K562 (cell line): ENCODE measurements at regions not wholly inside any gene's neighbourhood (a gene's known extent, or its start where the extent isn't known, plus 50 kb on each side); places are given as distances from the start of the nearest gene placed in this dataset.

Source experiments
- ATAC-seq: fragments of 200-7000 bp; cut with Tn5 transposase; 3 replicates; pipeline ENCODE4 v1.9.1; 2020; ENCODE audit warnings: moderate library complexity
- BruUV-seq: library from RNA; stranded (reverse); fragments of 400-500 nt; replicated peaks from 2 replicates; lab custom pipeline; 2021; lab: Mats Ljungman, UMichigan
- CTCF ChIA-PET: fragments of 300-600 bp; formaldehyde crosslinking; extraction: SDS; loops from one replicate; lab custom pipeline; 2021; ENCODE audit warnings: low intra/inter-chr PET ratio; lab: Yijun Ruan, JAX
- POLR2A ChIA-PET: fragments of 300-600, 350-650 bp; sonication (Branson Sonifier 250); formaldehyde crosslinking; extraction: SDS; loops from one replicate; lab custom pipeline; 2021; ENCODE audit warnings: antibody characterized with exemption, inconsistent platforms; lab: Yijun Ruan, JAX
- DNase-seq, 4 experiments: peaks; one replicate each; pipeline versions ENCODE4 v3.0.0 to v3.0.0-alpha.2; 2011 to 2018; ENCODE audit warnings: low spot score in 3 of 4, mixed read lengths in 3 of 4; ENCODE audit errors: extremely low read depth in 1 of 4
- FAIRE-seq: peaks from 2 replicates; lab custom pipeline; 2011; peaks lifted over from hg19 to GRCh38; lab: Jason Lieb, UNC
- H2AFZ ChIP-seq: 2 replicates; pipeline ENCODE4 v1.6.0; 2011; ENCODE audit warnings: low read depth, low read length, control low read depth, inconsistent platforms
- H3K27ac ChIP-seq: fragments of 200-600 bp; 3 replicates; pipeline ENCODE4 v1.8.0; 2011; ENCODE audit warnings: low read depth, mild to moderate bottlenecking, control low read depth, inconsistent platforms, low read length, moderate library complexity, mixed read lengths; ENCODE audit errors: extremely low read depth
- H3K27me3 ChIP-seq, 2 experiments: fragments of 300-600 bp in 1 of 2; 2 replicates in 1 of 2; 3 replicates in 1 of 2; pipeline versions ENCODE4 v1.6.0 to v1.8.0; 2011; ENCODE audit warnings: inconsistent platforms in 2 of 2, low read length in 2 of 2, mild to moderate bottlenecking in 1 of 2, mixed read lengths in 1 of 2, moderate library complexity in 1 of 2; ENCODE audit not compliant: control insufficient read depth in 2 of 2, insufficient read depth in 2 of 2
- H3K36me3 ChIP-seq: fragments of 300-600 bp; 3 replicates; pipeline ENCODE4 v1.8.0; 2011; ENCODE audit warnings: mild to moderate bottlenecking, low read length, inconsistent platforms; ENCODE audit not compliant: control insufficient read depth, insufficient read depth
- H3K4me1 ChIP-seq, 2 experiments: fragments of 200-600 bp in 1 of 2; replicated peaks in 1 of 2; 2 replicates in 1 of 2; 3 replicates in 1 of 2; pipeline versions ENCODE4 v1.5.1 to v1.8.0; 2011; ENCODE audit warnings: inconsistent platforms in 2 of 2, low read length in 2 of 2, mild to moderate bottlenecking in 1 of 2, mixed read lengths in 1 of 2, moderate library complexity in 1 of 2; ENCODE audit not compliant: control insufficient read depth in 2 of 2, insufficient read depth in 2 of 2
- H3K4me2 ChIP-seq: 2 replicates; pipeline ENCODE4 v1.6.1; 2011; ENCODE audit warnings: low read length, control low read depth, inconsistent platforms, mixed read lengths; ENCODE audit not compliant: insufficient read depth
- H3K4me3 ChIP-seq: fragments of 200-600 bp; sonication (generic), shearing (Covaris generic); 2 replicates; pipeline ENCODE4 v1.5.1; 2016; ENCODE audit warnings: control low read depth, inconsistent platforms
- H3K79me2 ChIP-seq: fragments of 200-600 bp; 3 replicates; pipeline ENCODE4 v1.8.0; 2011; ENCODE audit warnings: low read length, inconsistent platforms; ENCODE audit not compliant: control insufficient read depth, insufficient read depth
- H3K9ac ChIP-seq, 2 experiments: 2 replicates each; pipeline versions ENCODE4 v1.6.0 to v1.6.1; 2011; ENCODE audit warnings: low read depth in 2 of 2, low read length in 2 of 2, control low read depth in 1 of 2, inconsistent platforms in 1 of 2, mild to moderate bottlenecking in 1 of 2, mixed read lengths in 1 of 2; ENCODE audit not compliant: insufficient read depth in 1 of 2
- H3K9me1 ChIP-seq: one replicate; pipeline ENCODE4 v1.6.0; 2011; ENCODE audit warnings: inconsistent platforms, mild to moderate bottlenecking, low read length, moderate library complexity; ENCODE audit not compliant: control insufficient read depth, insufficient read depth
- H3K9me3 ChIP-seq: replicated peaks from 2 replicates; pipeline ENCODE4 v1.5.1; 2011; ENCODE audit warnings: low read depth, low read length, inconsistent platforms; ENCODE audit not compliant: control insufficient read depth, insufficient read depth
- H4K20me1 ChIP-seq: replicated peaks from 2 replicates; pipeline ENCODE4 v1.6.1; 2011; ENCODE audit warnings: low read length, inconsistent platforms, mixed read lengths; ENCODE audit not compliant: control insufficient read depth, insufficient read depth
- ADNP ChIP-seq: fragments of 200-800 bp; sonication (Bioruptor generic); IDR thresholded peaks from 2 replicates; pipeline ENCODE4 v1.6.1; 2016; ENCODE audit warnings: missing genetic modification characterization, missing compliant biosample characterization
- CBX3 ChIP-seq, 2 experiments: IDR thresholded peaks; 1 replicate in 1 of 2; 2 replicates in 1 of 2; pipeline ENCODE4 v1.6.1; 2012; ENCODE audit warnings: inconsistent platforms in 2 of 2, low read length in 2 of 2, borderline replicate concordance in 1 of 2, control low read depth in 1 of 2
- RNF2 ChIP-seq: sonication (generic); IDR thresholded peaks from 2 replicates; pipeline ENCODE4 v1.6.1; 2016
- SMARCB1 ChIP-seq: IDR thresholded peaks from 2 replicates; pipeline ENCODE4 v1.6.1; 2011; ENCODE audit warnings: improper control_type of control experiment, low read depth; ENCODE audit not compliant: insufficient read length
- TRIM24 ChIP-seq, 2 experiments: fragments of 450-650 bp; IDR thresholded peaks; 2 replicates each; pipeline ENCODE4 v1.6.1; 2016
- ZNF311 ChIP-seq: fragments of 250-450 bp; sonication (Bioruptor Pico); IDR thresholded peaks from 2 replicates; pipeline ENCODE4 v1.4.0; 2020; ENCODE audit warnings: mild to moderate bottlenecking, moderate library complexity
- ZNF507 ChIP-seq: conservative IDR thresholded peaks from 2 replicates; pipeline ENCODE4 v1.6.1; 2017; ENCODE audit warnings: missing genetic modification characterization, missing compliant biosample characterization
- WGBS: fragments of 100-300 bp; shearing (Covaris generic); methylation state at CpG from one replicate; pipeline ENCODE4 v1.1.6; 2016; ENCODE audit warnings: low coverage, mixed read lengths; ENCODE audit not compliant: insufficient coverage; ENCODE audit errors: missing lambda C conversion rate; 5-methylcytosine and 5-hydroxymethylcytosine counted together
- in situ Hi-C: fragments of 300-500 bp; cut with MboI; formaldehyde crosslinking; loops from 4 replicates; pipeline ENCODE4 v1.15.0; 2018; ENCODE audit warnings: inconsistent platforms, mixed read lengths
- intact Hi-C: fragments of 100-400 bp; cut with micrococcal nuclease; formaldehyde crosslinking; loops from 2 replicates; pipeline ENCODE4 v1.14.2; 2022
- TF ChIP-seq, protein P1 (sequence below), 2 experiments: fragments of 450-650 bp; formaldehyde crosslinking in 1 of 2; IDR thresholded peaks; 2 replicates each; pipeline versions ENCODE4 v1.4.0 to v1.6.1; 2014 to 2020; ENCODE audit warnings: mild to moderate bottlenecking in 2 of 2, borderline replicate concordance in 1 of 2, low read depth in 1 of 2
- TF ChIP-seq, protein P2 (sequence below): sonication (generic); formaldehyde crosslinking; IDR thresholded peaks from 2 replicates; pipeline ENCODE4 v1.8.0; 2022; ENCODE audit warnings: missing genetic modification reagents, mild to moderate bottlenecking, moderate library complexity, borderline replicate concordance
- TF ChIP-seq, protein P3 (sequence below): sonication (generic); formaldehyde crosslinking; IDR thresholded peaks from 2 replicates; pipeline ENCODE4 v1.5.0; 2020; ENCODE audit warnings: missing genetic modification reagents

DNA sequence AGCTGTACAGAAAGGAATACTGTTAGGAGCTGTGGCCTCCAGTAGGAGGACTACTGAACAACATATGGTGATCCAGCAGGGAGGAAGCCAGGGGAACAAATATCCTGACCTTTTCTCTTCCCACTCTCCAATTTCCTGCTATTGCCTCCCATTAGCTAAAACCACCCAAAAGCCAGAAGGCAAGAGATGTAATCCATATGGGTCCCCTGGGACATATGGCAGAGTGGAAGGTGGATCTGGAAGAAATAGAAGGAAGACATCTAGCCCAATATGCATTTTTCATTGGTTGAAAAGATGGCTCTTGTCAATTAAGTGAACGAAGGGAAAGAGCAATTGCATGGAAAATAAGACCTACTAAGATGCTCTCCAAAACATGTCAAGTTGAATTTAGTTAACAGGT, 167.2 kb downstream of the CNTN3 start (continued):
- TF ChIP-seq, protein P1, sequence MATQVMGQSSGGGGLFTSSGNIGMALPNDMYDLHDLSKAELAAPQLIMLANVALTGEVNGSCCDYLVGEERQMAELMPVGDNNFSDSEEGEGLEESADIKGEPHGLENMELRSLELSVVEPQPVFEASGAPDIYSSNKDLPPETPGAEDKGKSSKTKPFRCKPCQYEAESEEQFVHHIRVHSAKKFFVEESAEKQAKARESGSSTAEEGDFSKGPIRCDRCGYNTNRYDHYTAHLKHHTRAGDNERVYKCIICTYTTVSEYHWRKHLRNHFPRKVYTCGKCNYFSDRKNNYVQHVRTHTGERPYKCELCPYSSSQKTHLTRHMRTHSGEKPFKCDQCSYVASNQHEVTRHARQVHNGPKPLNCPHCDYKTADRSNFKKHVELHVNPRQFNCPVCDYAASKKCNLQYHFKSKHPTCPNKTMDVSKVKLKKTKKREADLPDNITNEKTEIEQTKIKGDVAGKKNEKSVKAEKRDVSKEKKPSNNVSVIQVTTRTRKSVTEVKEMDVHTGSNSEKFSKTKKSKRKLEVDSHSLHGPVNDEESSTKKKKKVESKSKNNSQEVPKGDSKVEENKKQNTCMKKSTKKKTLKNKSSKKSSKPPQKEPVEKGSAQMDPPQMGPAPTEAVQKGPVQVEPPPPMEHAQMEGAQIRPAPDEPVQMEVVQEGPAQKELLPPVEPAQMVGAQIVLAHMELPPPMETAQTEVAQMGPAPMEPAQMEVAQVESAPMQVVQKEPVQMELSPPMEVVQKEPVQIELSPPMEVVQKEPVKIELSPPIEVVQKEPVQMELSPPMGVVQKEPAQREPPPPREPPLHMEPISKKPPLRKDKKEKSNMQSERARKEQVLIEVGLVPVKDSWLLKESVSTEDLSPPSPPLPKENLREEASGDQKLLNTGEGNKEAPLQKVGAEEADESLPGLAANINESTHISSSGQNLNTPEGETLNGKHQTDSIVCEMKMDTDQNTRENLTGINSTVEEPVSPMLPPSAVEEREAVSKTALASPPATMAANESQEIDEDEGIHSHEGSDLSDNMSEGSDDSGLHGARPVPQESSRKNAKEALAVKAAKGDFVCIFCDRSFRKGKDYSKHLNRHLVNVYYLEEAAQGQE (IDR thresholded peaks at IDR 0.05; ENCODE audit: borderline replicate concordance): no peak
- TF ChIP-seq, protein P1 (CRISPR knock-in tag; IDR thresholded peaks at IDR 0.05; ENCODE audit: low read depth): no peak
- no peak for TF ChIP-seq RNF2

DNA sequence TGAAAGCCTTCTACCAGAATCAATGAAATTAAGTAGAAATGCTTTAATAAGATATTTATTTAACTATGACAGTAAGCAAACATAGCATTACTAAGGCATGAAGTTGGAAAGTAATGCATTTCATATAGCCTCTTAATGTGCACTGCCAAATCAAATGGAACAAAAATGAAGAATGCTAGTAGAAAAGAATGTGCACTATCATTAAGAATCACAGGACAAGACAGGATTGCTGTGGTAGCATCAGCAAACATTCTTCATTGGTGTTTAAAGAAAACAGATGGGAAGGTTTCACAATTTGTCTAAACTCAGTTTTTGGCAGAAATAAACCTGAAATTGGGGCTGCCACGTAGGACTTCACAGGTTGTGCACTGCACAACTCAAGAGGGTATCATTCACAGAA, 168.9 kb downstream of the CNTN3 start:
- in situ Hi-C loops (no loop called here), intact Hi-C loops (no loop called here)
- 0% methylated on average over 1 of the region's 1 CpG for WGBS
- no peaks in the 10 kb centered on the region for H4K20me1 ChIP-seq
- FAIRE-seq (no peak), ATAC-seq (no peak), DNase-seq (no peak)
- H3K9me3 ChIP-seq: no peaks in the 10 kb centered on the region
- CTCF ChIA-PET: no interaction called here
- H3K4me3 ChIP-seq: no peak overlapping the region
- no peaks in the 10 kb centered on the region for H3K4me1 ChIP-seq
- no peaks in the 10 kb centered on the region for H3K9me1 ChIP-seq
- H2AFZ ChIP-seq: no peak overlapping the region
- H3K27ac ChIP-seq: no peak overlapping the region
- BruUV-seq: no TSS peak
- no peak overlapping the region for H3K9ac ChIP-seq
- TF ChIP-seq ZNF311 (CRISPR knock-in tag): no peak
- TF ChIP-seq, protein P2, sequence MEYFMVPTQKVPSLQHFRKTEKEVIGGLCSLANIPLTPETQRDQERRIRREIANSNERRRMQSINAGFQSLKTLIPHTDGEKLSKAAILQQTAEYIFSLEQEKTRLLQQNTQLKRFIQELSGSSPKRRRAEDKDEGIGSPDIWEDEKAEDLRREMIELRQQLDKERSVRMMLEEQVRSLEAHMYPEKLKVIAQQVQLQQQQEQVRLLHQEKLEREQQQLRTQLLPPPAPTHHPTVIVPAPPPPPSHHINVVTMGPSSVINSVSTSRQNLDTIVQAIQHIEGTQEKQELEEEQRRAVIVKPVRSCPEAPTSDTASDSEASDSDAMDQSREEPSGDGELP (CRISPR knock-in tag): no peak
- TF ChIP-seq SMARCB1: no peak
- TF ChIP-seq ADNP: no peak
- TF ChIP-seq, protein P3, sequence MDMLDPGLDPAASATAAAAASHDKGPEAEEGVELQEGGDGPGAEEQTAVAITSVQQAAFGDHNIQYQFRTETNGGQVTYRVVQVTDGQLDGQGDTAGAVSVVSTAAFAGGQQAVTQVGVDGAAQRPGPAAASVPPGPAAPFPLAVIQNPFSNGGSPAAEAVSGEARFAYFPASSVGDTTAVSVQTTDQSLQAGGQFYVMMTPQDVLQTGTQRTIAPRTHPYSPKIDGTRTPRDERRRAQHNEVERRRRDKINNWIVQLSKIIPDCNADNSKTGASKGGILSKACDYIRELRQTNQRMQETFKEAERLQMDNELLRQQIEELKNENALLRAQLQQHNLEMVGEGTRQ (CRISPR knock-in tag): no peak
- TF ChIP-seq ZNF507: no peak
- TF ChIP-seq CBX3 (IDR thresholded peaks at IDR 0.05; ENCODE audit: borderline replicate concordance in 1 of 2, low read length in 2 of 2): no peak
- no peak for TF ChIP-seq TRIM24 (IDR thresholded peaks at IDR 0.05)
- H3K79me2 ChIP-seq: no peaks in the 10 kb centered on the region
- H3K36me3 ChIP-seq: no peaks in the 10 kb centered on the region
- POLR2A ChIA-PET: no interaction called here
- no peaks in the 10 kb centered on the region for H3K27me3 ChIP-seq
- H3K4me2 ChIP-seq: no peak overlapping the region
